ENCODE measurements at regions not wholly inside any gene's neighbourhood (a gene's known extent, or its start where the extent isn't known, plus 50 kb on each side); places are given as distances from the start of the nearest gene placed in this dataset.

DNA sequence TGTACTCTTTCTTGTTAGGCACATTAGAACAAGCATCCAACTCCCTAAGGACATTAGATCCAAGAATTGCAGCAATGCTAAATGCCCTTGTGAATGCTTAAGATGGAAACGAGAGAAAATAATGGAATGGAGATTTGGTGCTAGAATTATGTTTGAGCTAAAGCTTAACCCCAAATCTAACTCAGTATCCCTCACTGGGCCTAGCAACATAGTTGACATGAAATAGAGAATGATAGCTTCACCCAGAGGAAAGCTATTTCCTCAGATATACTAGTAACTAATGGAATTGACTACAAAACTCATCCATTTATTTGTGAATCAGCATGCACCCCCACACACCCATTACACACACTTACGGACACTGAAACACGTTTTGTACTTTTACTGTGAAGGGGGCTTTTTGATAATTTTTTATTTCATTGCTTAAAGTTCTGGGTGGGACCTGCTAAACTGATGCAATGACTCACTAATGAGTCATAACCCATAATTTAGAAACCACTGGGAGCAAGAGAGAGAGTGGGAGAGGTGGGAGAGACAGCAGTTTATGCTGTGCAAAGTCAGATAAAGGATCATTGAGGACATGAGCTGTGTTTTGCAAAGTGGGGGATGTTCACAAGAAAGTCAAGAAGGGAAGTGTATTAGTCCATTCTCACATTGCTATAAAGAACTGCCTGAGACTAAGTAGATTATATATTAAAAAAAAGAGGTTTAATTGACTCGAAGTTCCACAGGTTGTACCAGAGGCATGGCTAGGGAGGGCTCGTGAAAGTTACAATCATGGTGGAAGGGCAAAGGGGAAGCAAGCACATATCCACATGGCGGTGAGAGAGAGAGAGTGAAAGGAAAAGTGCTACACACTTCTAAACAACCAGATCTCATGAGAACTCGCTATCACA lies 382.7 kb downstream of the SFMBT2 start:
- no peak for DNase-seq (ENCODE audit: low spot score)

DNA sequence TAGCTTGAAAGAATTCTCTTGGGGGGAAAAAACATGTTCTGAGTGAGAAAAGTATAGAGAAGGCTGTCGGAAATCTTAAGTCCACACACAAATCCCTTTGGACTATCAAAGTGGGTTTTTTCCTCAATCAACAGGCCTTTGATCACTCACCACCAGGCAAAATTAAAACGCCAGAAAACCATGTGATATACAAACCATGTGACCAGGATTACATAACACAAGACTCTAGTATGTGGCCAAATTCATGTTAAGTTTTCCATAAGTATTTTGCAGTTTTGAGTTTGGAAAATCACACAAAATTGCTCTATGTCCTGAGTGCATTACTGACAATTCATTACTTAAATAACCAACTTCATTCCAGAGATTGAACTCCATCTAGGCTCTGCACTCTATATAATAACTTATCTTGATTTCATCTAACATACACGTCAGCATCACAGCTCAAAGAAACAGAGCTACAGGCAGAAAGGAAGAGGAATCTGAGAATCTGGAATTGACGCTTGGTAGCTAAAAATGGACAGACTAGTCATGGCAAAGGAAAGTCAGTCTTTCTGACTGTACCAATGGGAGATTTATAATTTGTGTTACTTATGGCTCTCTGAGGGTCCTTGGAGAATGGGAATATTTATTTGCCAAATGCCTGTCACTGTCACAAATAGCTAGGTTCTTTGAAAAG lies 383.5 kb downstream of the SFMBT2 start:
- no peak for DNase-seq (ENCODE audit: low spot score)

DNA sequence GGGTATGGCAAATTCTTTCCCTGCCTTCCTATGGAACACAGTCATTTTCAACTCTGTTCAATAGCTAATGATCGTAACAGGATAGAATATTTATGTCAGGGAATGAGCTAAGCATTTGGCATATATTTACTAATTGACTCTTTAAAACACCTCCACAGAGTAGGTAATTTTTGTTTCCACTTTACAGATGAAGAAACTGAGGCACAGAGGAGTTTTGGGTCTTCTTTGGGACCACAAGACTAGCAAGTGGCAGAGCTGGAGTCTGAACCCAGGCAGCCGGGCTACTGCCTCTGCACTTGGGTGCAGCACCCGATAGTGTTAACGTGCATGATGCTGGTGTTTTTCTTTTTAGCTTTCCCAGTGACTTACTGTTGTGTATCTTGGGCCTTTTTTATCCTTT lies 384.0 kb downstream of the SFMBT2 start:
- DNase-seq (ENCODE audit: low spot score), result no peak

DNA sequence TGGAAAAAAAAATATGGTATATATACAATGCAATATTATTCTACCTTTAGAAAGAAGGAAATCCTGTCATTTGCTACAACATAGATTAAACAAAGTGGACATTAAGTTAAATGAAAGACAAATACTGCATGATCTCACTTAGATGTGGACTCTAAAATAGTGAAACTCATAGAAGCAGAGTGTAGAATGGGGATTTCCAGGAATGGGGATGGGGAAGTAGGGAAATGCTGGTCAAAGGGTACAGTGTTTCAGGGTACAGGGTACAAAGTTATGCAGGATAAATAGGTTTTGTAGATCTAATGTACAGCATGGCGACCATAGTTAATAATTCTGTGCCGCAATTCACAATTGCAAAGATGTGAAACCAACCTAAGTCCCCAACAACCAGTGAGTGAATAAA lies 385.5 kb downstream of the SFMBT2 start:
- DNase-seq (ENCODE audit: low spot score), result no peak

DNA sequence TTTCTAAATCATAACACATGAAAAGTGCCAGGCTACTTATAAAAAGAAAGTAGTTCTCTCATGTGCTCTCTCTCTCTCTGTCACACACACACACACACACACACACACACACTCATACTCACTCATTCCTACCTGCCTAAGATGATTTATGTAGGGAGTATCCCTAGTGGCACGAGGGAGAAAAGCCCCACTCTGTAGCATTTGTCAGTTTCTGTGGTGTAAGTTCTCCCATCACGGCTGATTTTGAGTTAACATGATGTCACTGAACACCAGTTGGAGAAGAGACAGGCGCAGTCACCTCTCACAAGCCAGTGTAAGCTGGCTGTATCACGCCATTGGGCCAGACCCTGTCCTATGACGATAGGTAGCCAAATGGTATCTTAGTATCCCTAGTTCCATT lies 395.4 kb downstream of the SFMBT2 start:
- no peak for DNase-seq (ENCODE audit: low spot score)

DNA sequence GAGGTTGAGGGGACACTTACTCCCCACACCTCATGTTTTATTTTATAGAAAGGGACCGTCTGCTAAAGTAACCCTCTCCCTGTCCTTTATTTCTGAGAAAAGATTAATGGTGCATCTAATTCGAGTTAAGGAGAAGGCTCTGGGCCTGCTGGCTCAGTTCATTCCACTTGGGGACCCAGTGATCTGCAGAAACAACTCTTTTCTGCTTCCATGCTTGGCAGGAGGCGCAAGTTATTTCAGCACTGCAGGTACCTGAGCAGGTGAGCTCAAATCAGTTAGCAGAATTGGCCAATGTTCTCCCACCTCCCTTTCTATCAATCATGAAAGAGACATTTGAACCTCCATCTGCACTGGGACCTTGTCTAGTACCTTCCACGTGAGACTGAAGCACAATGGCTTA lies 396.1 kb downstream of the SFMBT2 start:
- no peak for DNase-seq (ENCODE audit: low spot score)

DNA sequence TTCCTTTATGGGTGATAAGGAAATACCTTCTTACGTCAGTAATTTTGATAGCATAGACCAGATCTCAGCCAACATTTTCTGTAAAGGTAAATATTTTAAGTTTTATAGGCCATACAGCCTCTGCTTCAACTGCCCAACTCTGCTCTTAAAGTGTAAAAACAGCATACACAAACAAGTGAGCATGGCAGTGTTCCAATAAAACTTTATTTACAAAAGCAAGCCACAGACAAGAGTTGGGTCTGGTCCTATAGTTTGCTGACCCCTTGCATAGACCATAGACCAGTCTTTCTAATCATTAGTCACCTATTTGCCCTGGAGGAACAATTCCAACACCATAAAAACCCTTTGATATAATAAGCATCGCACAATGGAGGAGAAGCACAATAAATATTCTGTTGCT lies 398.8 kb downstream of the SFMBT2 start:
- DNase-seq (ENCODE audit: low spot score), result no peak

DNA sequence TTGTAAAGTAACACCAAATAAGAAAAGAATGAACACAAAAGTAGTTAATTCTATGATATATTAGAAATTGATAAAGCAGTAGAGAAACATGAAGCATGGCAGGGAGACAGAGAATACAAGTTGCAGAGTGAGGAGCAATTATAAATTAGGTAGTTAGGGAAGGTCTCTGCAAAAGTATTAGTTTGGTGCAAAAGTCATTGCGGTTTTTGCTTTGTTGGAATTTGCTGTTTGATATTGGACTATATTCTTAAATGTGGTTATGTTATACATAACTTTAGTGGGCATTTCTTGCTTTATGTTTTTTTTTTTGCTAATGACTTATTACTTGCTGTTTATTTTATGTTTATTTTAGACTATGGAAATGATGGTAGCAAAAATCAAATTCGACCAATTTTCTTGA lies 402.2 kb downstream of the SFMBT2 start:
- no peak for DNase-seq (ENCODE audit: low spot score)

DNA sequence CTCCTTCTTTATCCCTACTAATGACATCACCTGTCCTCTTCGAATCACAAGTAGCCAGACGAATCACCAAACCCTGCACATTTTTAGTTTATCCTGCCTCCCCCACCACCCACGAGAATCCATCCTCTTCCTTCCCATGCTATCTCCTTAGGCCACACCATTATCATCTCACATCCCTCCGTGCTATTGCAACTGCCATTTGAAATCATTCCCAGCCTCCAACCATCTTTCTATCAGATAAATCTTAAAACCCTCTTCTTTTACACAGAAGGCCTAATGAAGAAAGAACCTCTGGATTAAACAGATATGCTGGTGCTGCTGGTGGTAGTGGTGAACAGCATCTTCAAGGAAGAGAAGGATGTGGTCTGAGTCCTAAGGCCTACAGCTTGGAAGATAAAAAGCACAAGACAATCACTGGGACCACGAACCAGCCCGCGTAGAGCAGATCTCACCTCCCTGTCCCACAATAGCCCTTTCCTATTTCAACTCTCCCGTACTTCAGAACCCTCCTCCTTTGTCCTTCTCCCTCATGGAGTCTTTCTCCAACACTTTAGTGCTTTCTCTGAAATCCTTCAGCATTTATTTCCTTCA lies 403.1 kb downstream of the SFMBT2 start:
- no peak for DNase-seq (ENCODE audit: low spot score)

DNA sequence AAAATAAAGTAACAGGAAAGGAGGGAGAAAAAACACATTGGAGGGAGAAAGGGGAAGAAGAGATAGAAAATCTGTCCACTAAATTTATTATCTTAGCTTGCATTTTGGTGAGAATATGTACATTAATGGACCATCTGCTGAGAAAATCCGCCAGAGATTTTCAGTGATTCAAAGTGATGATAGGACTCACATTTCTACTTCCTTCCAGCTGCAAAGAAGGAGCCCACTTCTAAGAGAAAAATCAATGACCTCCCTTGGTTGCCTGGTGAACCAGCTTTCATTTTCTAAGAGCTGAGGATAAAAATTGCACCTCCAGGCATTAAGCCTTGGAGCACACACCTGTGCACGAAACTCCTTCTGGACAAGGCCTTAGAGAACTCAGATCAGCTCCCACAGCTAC lies 404.3 kb downstream of the SFMBT2 start:
- DNase-seq (ENCODE audit: low spot score), result no peak

DNA sequence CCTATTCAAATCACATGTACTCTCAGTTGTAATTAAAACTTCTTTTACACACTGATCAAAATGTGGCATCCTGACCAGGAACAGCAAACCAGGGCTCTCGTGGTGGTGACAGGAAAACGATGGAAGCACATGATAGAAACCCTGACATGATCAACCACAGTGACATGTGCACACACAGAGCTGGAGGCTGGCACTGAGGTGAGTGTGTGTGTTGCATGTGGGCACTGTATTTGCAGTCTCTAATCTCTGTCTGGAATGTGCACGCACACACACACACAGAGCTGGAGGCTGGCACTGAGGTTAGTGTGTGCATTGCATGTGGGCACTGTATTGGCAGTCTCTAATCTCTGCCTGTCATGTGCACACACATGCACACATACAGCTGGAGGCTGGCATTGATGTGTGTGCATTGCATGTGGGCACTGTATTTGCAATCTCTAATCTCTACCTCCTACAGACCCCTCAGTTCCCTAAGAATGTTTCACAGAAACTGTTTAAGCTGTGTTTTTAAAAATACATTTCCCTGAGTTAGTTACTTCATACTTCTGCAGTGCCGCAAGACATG lies 406.9 kb downstream of the SFMBT2 start:
- DNase-seq (ENCODE audit: low spot score), result no peak

DNA sequence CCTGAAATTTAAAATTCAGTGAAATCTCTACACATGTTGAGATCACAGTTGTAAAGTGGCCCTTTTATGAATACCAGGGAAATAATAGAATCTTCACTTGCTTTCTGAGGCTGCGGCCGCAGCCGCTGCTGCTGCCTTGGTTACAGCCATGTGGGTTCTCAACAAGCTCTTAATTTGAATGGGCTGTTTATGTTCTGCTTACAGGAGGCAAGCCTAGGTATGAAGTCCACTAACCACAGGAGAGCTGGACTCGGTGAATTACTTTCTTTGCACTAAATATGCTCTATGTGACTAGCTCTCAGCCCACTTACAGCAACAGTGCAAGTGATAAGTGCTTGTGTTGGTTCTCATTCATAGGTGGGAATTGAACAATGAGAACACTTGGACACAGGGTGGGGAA lies 410.8 kb downstream of the SFMBT2 start:
- DNase-seq (ENCODE audit: low spot score), result no peak

DNA sequence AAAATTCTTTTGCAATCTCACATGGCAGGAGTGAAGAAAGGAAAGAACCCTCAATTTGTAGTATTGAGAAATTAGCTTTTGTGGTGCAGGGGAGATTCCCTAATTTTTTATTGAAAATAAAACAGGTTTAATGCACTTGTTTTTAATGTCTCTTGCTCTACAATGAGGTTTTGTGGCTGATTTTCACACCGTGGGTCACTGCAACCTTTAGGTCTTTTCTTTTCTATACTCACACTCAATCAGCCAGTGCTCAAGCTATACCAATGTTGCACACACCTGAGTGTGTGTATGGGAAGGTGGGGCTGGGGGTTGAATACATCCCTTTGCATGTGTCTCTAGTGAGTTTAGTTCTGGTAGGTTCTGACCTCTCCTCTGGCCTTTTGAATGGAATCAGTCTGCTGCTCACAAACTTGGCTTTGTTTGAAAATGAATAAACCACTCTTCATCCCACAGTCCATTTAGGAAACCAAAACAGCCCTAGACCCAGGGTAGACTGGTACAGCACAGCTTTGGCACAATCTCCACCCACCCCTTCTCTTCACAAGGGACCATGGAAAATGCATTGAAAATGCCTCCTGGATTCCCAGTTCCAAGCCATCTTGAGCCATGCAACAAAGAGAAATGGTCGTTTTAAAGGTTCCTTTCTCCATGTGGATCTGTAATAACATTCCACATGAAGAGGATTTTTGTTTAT lies 411.5 kb downstream of the SFMBT2 start:
- no peak for DNase-seq (ENCODE audit: low spot score)

DNA sequence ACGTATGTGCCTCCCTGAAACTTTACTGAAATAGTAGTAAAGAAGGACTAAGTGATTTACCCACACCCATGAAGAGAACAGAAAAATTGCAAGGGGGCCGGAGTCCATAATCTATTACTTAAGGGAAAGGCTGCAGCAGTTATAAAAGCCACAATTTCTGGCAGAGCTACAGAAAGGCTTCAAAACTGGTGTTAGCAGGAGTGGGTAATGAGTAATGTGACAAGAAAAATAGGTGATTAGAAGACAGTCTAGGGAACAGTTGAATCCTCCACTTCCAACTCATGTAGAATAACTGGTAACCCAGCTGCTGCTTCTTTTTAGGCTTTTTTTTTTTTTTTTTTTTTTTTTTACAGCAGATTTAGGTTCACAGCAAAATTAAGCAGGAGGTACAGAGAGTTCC lies 413.3 kb downstream of the SFMBT2 start:
- no peak for DNase-seq (ENCODE audit: low spot score)

DNA sequence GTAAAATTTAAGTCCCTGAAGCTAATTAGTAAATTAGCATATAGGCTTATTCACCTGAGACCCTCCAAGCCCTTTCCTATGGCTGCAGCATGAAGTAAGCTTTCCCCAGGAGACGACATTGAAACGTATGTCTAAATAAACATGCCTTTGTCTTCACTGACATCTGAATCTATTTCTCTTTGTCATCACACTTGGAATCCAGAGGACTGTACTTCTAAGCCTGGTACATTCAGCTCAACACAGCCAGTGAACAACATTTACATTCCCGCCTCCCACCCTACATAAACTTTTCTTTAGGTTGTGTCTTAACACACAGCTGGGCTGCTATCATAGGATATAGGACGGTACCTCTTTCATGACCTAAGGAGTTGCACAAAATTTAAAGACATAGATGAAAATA lies 414.4 kb downstream of the SFMBT2 start:
- no peak for DNase-seq (ENCODE audit: low spot score)

DNA sequence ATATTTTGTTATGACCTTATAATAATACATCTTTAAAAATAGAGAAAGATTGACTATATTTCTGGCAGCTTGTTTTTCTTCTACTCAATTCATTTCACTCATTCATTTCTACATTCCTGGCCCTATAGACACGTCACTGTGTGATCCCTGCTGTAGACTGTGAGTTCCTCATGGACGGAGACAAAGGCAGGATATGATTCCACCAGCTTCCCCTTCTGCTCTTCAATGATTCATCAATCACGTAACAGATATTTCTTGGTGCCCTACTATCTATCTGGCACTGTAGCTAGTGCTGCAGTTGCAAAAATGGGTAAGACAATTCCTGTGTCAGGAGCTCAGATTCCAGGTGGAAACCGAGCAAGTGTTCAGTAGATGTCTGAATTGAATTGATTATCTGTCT lies 415.0 kb downstream of the SFMBT2 start:
- DNase-seq (ENCODE audit: low spot score), result no peak

DNA sequence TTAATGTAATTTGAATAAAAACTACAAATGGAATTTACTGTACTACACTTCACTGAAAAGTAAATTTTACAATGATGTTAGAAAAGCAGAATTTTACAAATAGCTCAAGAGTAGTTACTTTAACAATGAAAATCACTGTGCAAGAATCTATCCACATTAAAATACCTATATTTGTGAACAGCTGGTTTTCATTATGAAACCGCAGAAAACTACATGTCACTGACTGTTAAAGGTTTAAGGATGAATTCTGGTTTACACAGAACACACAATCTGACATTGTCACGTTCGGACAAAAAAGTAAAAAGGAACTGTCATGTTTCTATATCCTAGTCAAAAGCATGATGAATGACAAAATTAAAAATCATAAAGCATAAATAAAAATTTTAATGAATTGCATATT lies 415.3 kb upstream of the PRKCQ start:
- DNase-seq (ENCODE audit: low spot score), result no peak

DNA sequence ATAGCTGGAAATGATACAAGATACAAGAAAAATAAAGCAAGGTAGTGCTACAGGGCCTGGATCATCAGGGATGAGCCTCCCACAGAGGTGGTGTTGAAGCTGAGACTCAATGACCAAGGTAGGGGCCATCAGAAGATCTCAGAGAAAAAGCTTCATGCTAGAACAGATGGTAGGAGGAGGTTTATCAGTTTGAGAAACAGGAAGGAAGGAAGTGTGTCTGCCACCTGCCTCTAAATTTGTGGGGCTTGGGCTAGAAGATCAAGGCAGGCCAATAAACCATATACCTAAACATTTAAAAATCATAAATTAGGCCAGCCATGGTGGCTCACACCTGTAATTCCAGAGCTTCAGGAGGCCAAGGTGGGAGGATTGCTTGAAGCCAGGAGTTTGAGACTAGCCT lies 410.8 kb upstream of the PRKCQ start:
- no peak for DNase-seq (ENCODE audit: low spot score)

DNA sequence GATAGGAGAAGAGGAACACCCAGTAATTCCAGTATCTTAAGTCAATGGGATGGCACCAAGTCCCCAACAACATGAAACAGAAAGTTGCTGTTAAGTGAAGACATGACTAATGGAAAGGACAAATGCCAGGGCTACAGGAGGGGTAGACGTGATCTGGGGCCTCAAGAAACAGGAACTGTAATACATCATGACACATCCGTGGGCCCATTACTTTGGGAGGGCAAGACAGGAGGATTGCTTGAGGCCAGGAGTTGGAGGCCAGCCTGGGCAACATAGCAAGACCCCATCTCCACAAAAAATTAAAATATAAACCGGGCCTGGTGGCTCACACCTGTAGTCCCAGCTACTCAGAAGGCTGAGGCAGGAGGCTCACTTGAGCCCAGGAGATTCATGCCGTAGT lies 408.6 kb upstream of the PRKCQ start:
- DNase-seq (ENCODE audit: low spot score), result no peak

DNA sequence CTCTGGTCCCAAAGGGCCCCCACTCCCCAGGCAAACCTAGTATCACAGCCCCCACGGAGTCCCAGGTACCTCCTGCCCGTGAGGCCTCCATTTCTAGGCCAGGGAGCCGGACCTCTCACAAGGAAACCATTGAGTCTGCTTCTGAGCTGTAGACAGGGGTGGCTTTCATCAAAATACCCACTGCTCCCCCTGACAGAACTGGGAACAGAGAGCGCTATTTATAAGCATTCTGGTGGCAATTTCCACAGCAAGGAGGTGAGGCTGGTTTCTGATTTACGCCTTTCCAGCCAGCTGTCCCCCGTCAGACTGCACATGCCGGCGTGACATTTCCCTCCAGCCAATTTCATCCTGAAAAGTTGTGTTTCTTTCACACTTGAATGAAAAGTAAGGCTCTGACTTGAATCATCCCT lies 407.5 kb upstream of the PRKCQ start:
- no peak for DNase-seq (ENCODE audit: low spot score)

DNA sequence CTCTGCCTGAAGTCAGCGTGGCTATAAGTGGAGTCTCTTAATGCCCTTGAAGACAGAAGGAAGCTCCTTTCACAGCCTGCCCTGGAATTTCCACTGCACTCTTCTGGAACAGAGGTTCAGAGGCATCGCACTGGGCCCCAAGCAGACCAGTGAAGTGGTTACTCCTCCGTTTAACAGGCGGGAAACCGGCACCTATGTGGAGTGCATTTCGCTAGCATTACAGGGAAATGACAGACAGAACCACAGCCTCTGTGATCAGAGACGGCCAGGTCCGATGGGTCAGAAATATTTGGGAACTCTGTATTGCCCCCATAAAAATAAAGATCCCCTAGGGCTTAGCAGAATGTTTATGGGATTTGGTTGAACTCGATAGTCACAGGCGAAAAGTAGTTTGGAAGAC lies 406.9 kb upstream of the PRKCQ start:
- DNase-seq (ENCODE audit: low spot score), result no peak

DNA sequence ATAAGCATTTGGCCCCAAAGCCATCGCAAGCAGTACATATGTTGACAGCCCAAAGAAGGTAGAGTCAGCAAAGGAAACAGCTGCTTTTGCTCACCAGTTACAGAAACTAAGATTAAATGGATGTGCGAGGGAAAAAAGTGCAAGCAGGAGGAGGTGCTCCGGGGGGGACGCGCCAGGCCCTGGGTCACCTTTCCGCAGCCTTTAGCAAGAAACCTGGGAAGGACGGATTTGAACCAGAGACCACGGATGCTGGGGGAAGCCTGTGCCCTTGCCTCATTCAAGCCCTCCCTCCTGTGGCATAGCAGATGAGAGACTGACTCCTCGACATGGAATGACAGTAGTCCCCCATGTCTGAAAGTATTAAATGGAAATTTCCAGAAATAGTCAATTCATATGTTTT lies 405.6 kb upstream of the PRKCQ start:
- no peak for DNase-seq (ENCODE audit: low spot score)

All from germinal center (tissue), 1 donor.